Jurkat, Clone E6-1 (cell line): ENCODE measurements at regions not wholly inside any gene's neighbourhood (a gene's known extent, or its start where the extent isn't known, plus 50 kb on each side); places are given as distances from the start of the nearest gene placed in this dataset.

Source experiments
- DNase-seq: peaks from one replicate; pipeline ENCODE4 v3.0.0-alpha.2; 2011; ENCODE audit warnings: low read depth, low spot score
- H3K4me3 ChIP-seq: 2 replicates; pipeline ENCODE4 v1.5.1; 2011; ENCODE audit warnings: mild to moderate bottlenecking, low read length, control low read depth, moderate library complexity

- H3K4me3 ChIP-seq = no peak overlapping the region
- no peak for DNase-seq
Measured at GRCh38 chr18:61172624-61173023, 160.6 kb upstream of the CDH20 start.

- H3K4me3 ChIP-seq = no peak overlapping the region
- no peak for DNase-seq
Measured at GRCh38 chr18:61173554-61173953, 159.7 kb upstream of the CDH20 start.

GRCh38 chr18:61183798-61184197 lies 149.4 kb upstream of the CDH20 start:
- no peak overlapping the region for H3K4me3 ChIP-seq

GRCh38 chr18:61187971-61188370 lies 145.3 kb upstream of the CDH20 start:
- DNase-seq = no peak

More at GRCh38 chr18:61183798-61184197, 149.4 kb upstream of the CDH20 start:
- DNase-seq = no peak

GRCh38 chr18:61189376-61189775 lies 143.9 kb upstream of the CDH20 start:
- no peak overlapping the region for H3K4me3 ChIP-seq
- DNase-seq = no peak

More at GRCh38 chr18:61187971-61188370, 145.3 kb upstream of the CDH20 start:
- H3K4me3 ChIP-seq = no peak overlapping the region

GRCh38 chr18:61194726-61195125 lies 138.5 kb upstream of the CDH20 start:
- no peak overlapping the region for H3K4me3 ChIP-seq
- DNase-seq = no peak

- H3K4me3 ChIP-seq = no peak overlapping the region
- no peak for DNase-seq
Measured at GRCh38 chr18:61196750-61197149, 136.5 kb upstream of the CDH20 start.

- no peak overlapping the region for H3K4me3 ChIP-seq
- DNase-seq = no peak
Measured at GRCh38 chr18:61198486-61198885, 134.7 kb upstream of the CDH20 start.

GRCh38 chr18:61199171-61199848 lies 133.9 kb upstream of the CDH20 start:
- no peak for DNase-seq
- no peak overlapping the region for H3K4me3 ChIP-seq

- DNase-seq = no peak
- H3K4me3 ChIP-seq = no peak overlapping the region
Measured at GRCh38 chr18:61201511-61201910, 131.7 kb upstream of the CDH20 start.

- H3K4me3 ChIP-seq = no peak overlapping the region
- no peak for DNase-seq
Measured at GRCh38 chr18:61203151-61203550, 130.1 kb upstream of the CDH20 start.

- no peak for DNase-seq
- no peak overlapping the region for H3K4me3 ChIP-seq
Measured at GRCh38 chr18:61209801-61210200, 123.4 kb upstream of the CDH20 start.

GRCh38 chr18:61216051-61216450 lies 117.2 kb upstream of the CDH20 start:
- no peak overlapping the region for H3K4me3 ChIP-seq
- no peak for DNase-seq

GRCh38 chr18:61222206-61222605 lies 111.0 kb upstream of the CDH20 start:
- H3K4me3 ChIP-seq = no peak overlapping the region
- no peak for DNase-seq

GRCh38 chr18:61225336-61225735 lies 107.9 kb upstream of the CDH20 start:
- H3K4me3 ChIP-seq = no peak overlapping the region
- no peak for DNase-seq

GRCh38 chr18:61236356-61237057 lies 96.7 kb upstream of the CDH20 start:
- no peak for DNase-seq
- no peak overlapping the region for H3K4me3 ChIP-seq

GRCh38 chr18:61237529-61237928 lies 95.7 kb upstream of the CDH20 start:
- no peak for DNase-seq
- H3K4me3 ChIP-seq = no peak overlapping the region

- DNase-seq = no peak
- no peak overlapping the region for H3K4me3 ChIP-seq
Measured at GRCh38 chr18:61239051-61239450, 94.2 kb upstream of the CDH20 start.

GRCh38 chr18:61241260-61241853 lies 91.9 kb upstream of the CDH20 start:
- H3K4me3 ChIP-seq = no peak overlapping the region

GRCh38 chr18:61244632-61245031 lies 88.6 kb upstream of the CDH20 start:
- no peak for DNase-seq
- no peak overlapping the region for H3K4me3 ChIP-seq

More at GRCh38 chr18:61241260-61241853, 91.9 kb upstream of the CDH20 start:
- no peak for DNase-seq
